Embryonic facial prominence (tissue), 1 donor: ENCODE measurements at regions not wholly inside any gene's neighbourhood (a gene's known extent, or its start where the extent isn't known, plus 50 kb on each side); places are given as distances from the start of the nearest gene placed in this dataset.

ENCODE experiments used
- DNase-seq: peaks from one replicate; pipeline ENCODE4 v3.0.0-alpha.2; 2016; ENCODE audit errors: extremely low spot score

GRCh38 chr2:200054681-200055468, 99.5 kb downstream of the MAIP1 start:
- DNase-seq: no peak

GRCh38 chr2:200056105-200056504, 100.7 kb downstream of the MAIP1 start:
- no peak for DNase-seq

- DNase-seq: no peak
These were observed 107.8 kb downstream of the MAIP1 start for GRCh38 chr2:200063155-200063554.

- no peak for DNase-seq
These were observed 109.5 kb downstream of the MAIP1 start for GRCh38 chr2:200064879-200065278.

- DNase-seq: no peak
These were observed 110.1 kb downstream of the MAIP1 start for GRCh38 chr2:200065477-200065876.

GRCh38 chr2:200066417-200066816, 111.0 kb downstream of the MAIP1 start:
- DNase-seq: no peak

GRCh38 chr2:200068642-200069041, 113.3 kb downstream of the MAIP1 start:
- no peak for DNase-seq

- no peak for DNase-seq
These were observed 121.8 kb downstream of the MAIP1 start for GRCh38 chr2:200077210-200077650.

- no peak for DNase-seq
These were observed 122.5 kb downstream of the MAIP1 start for GRCh38 chr2:200077838-200078237.

- DNase-seq: no peak
These were observed 124.0 kb downstream of the MAIP1 start for GRCh38 chr2:200079356-200079755.

GRCh38 chr2:200081236-200081635, 125.9 kb downstream of the MAIP1 start:
- no peak for DNase-seq

GRCh38 chr2:200081811-200082210, 126.4 kb downstream of the MAIP1 start:
- DNase-seq: no peak

GRCh38 chr2:200084036-200084435, 128.7 kb downstream of the MAIP1 start:
- no peak for DNase-seq

- no peak for DNase-seq
These were observed 131.5 kb downstream of the MAIP1 start for GRCh38 chr2:200086911-200087310.

GRCh38 chr2:200087451-200087850, 132.1 kb downstream of the MAIP1 start:
- DNase-seq: no peak

GRCh38 chr2:200089040-200089755, 133.8 kb downstream of the MAIP1 start:
- DNase-seq: no peak

- no peak for DNase-seq
These were observed 134.4 kb downstream of the MAIP1 start for GRCh38 chr2:200089756-200090109.

GRCh38 chr2:200090683-200091082, 135.3 kb downstream of the MAIP1 start:
- DNase-seq: no peak

- DNase-seq: no peak
These were observed 135.7 kb downstream of the MAIP1 start for GRCh38 chr2:200091126-200091525.

- no peak for DNase-seq
These were observed 136.9 kb downstream of the MAIP1 start for GRCh38 chr2:200092235-200092634.

GRCh38 chr2:200095436-200095835, 140.1 kb downstream of the MAIP1 start:
- no peak for DNase-seq

- no peak for DNase-seq
These were observed 143.9 kb downstream of the MAIP1 start for GRCh38 chr2:200099256-200099655.

- DNase-seq: no peak
These were observed 144.6 kb downstream of the MAIP1 start for GRCh38 chr2:200100027-200100426.
